Activated naive CD4-positive, alpha-beta T cell treated with anti-CD3 and anti-CD28 coated beads, Interleukin-2, amount 10 ng/mL, durations not matched to agents 7 days and 5 days (primary cell): ENCODE measurements at regions not wholly inside any gene's neighbourhood (a gene's known extent, or its start where the extent isn't known, plus 50 kb on each side); places are given as distances from the start of the nearest gene placed in this dataset.

Experiments
- CTCF ChIA-PET: fragments of 350-600 bp; sonication (Branson Sonifier 250); formaldehyde crosslinking; loops from one replicate; lab custom pipeline; 2021; ENCODE audit warnings: antibody characterized with exemption; lab: Charles Lee
- DNase-seq: peaks from one replicate; pipeline ENCODE4 v3.0.0-alpha.2; 2020
- H3K27ac Mint-ChIP-seq: one replicate; pipeline ENCODE4 v1.8.0; 2021; ENCODE audit warnings: mild to moderate bottlenecking, moderate library complexity, mixed read lengths
- H3K27me3 Mint-ChIP-seq: one replicate; pipeline ENCODE4 v1.8.0; 2021; ENCODE audit warnings: mild to moderate bottlenecking, mixed read lengths
- H3K36me3 Mint-ChIP-seq: one replicate; pipeline ENCODE4 v1.8.0; 2021; ENCODE audit warnings: mixed read lengths
- H3K4me1 Mint-ChIP-seq: one replicate; pipeline ENCODE4 v1.8.0; 2021; ENCODE audit warnings: mixed read lengths
- H3K4me3 Mint-ChIP-seq: one replicate; pipeline ENCODE4 v1.8.0; 2021; ENCODE audit warnings: mild to moderate bottlenecking, moderate library complexity, mixed read lengths
- H3K9me3 Mint-ChIP-seq: one replicate; pipeline ENCODE4 v1.8.0; 2021; ENCODE audit warnings: mixed read lengths

GRCh38 chr22:45061332-45061731, 51.5 kb upstream of the PHF21B start:
- no peak overlapping the region for H3K27ac Mint-ChIP-seq
- CTCF ChIA-PET: no interaction called here
- peaks cover 7% of the 10 kb centered on the region for H3K4me1 Mint-ChIP-seq
- no peaks in the 10 kb centered on the region for H3K9me3 Mint-ChIP-seq
- DNase-seq: no peak
- H3K27me3 Mint-ChIP-seq: peaks cover 3% of the 10 kb centered on the region
- no peak overlapping the region for H3K4me3 Mint-ChIP-seq
- no peaks in the 10 kb centered on the region for H3K36me3 Mint-ChIP-seq

GRCh38 chr22:45064313-45065278, 54.8 kb upstream of the PHF21B start:
- Mint-ChIP-seq H3K4me3 (no peak overlapping the region), H3K36me3 (no peaks in the 10 kb centered on the region), H3K4me1 (no peaks in the 10 kb centered on the region), H3K9me3 (no peaks in the 10 kb centered on the region), H3K27me3 (peaks cover 9% of the 10 kb centered on the region), H3K27ac (no peak overlapping the region)
- peak; percentile 26 for DNase-seq
- CTCF ChIA-PET: interaction anchor here (0.6 kb wide), 1 partner anchor 30 kb away, joined by 3 read pairs; no protein-coding TSS in a partner anchor

GRCh38 chr22:45065726-45066125, 55.9 kb upstream of the PHF21B start:
- DNase-seq: no peak
- CTCF ChIA-PET: no interaction called here
- Mint-ChIP-seq H3K27ac (no peak overlapping the region), H3K4me1 (no peaks in the 10 kb centered on the region), H3K9me3 (no peaks in the 10 kb centered on the region), H3K27me3 (peaks cover 18% of the 10 kb centered on the region), H3K4me3 (no peak overlapping the region), H3K36me3 (no peaks in the 10 kb centered on the region)

GRCh38 chr22:45067731-45068130, 57.9 kb upstream of the PHF21B start:
- Mint-ChIP-seq H3K4me3 (no peak overlapping the region), H3K9me3 (no peaks in the 10 kb centered on the region), H3K36me3 (no peaks in the 10 kb centered on the region), H3K27me3 (peaks cover 38% of the 10 kb centered on the region), H3K27ac (no peak overlapping the region), H3K4me1 (no peaks in the 10 kb centered on the region)
- CTCF ChIA-PET: no interaction called here
- no peak for DNase-seq

GRCh38 chr22:45069925-45070324, 60.1 kb upstream of the PHF21B start:
- peaks cover 44% of the 10 kb centered on the region for H3K27me3 Mint-ChIP-seq
- H3K4me1 Mint-ChIP-seq: no peaks in the 10 kb centered on the region
- CTCF ChIA-PET: no interaction called here
- no peak overlapping the region for H3K4me3 Mint-ChIP-seq
- no peaks in the 10 kb centered on the region for H3K9me3 Mint-ChIP-seq
- DNase-seq: no peak
- H3K36me3 Mint-ChIP-seq: no peaks in the 10 kb centered on the region
- H3K27ac Mint-ChIP-seq: no peak overlapping the region

- CTCF ChIA-PET: no interaction called here
Measured at GRCh38 chr22:45071618-45072017, 61.8 kb upstream of the PHF21B start.

GRCh38 chr22:45072322-45072903, 62.6 kb upstream of the PHF21B start:
- H3K9me3 Mint-ChIP-seq: no peaks in the 10 kb centered on the region
- H3K4me1 Mint-ChIP-seq: no peaks in the 10 kb centered on the region
- H3K27ac Mint-ChIP-seq: no peak overlapping the region
- no peaks in the 10 kb centered on the region for H3K36me3 Mint-ChIP-seq
- CTCF ChIA-PET: no interaction called here
- DNase-seq: no peak
- no peak overlapping the region for H3K4me3 Mint-ChIP-seq
- H3K27me3 Mint-ChIP-seq: peaks cover 45% of the 10 kb centered on the region

More at GRCh38 chr22:45071618-45072017, 61.8 kb upstream of the PHF21B start:
- Mint-ChIP-seq H3K9me3 (no peaks in the 10 kb centered on the region), H3K4me3 (no peak overlapping the region), H3K4me1 (no peaks in the 10 kb centered on the region), H3K27me3 (peaks cover 43% of the 10 kb centered on the region), H3K36me3 (no peaks in the 10 kb centered on the region), H3K27ac (no peak overlapping the region)
- no peak for DNase-seq

GRCh38 chr22:45073064-45073463, 63.3 kb upstream of the PHF21B start:
- peaks cover 51% of the 10 kb centered on the region for H3K27me3 Mint-ChIP-seq
- no peak overlapping the region for H3K4me3 Mint-ChIP-seq

GRCh38 chr22:45077286-45077685, 67.5 kb upstream of the PHF21B start:
- Mint-ChIP-seq H3K27ac (no peak overlapping the region), H3K9me3 (peaks cover 3% of the 10 kb centered on the region), H3K27me3 (peaks cover 38% of the 10 kb centered on the region), H3K36me3 (no peaks in the 10 kb centered on the region), H3K4me1 (no peaks in the 10 kb centered on the region), H3K4me3 (no peak overlapping the region)
- no peak for DNase-seq
- CTCF ChIA-PET: no interaction called here

More at GRCh38 chr22:45073064-45073463, 63.3 kb upstream of the PHF21B start:
- no peaks in the 10 kb centered on the region for H3K4me1 Mint-ChIP-seq
- DNase-seq: no peak
- CTCF ChIA-PET: no interaction called here
- no peak overlapping the region for H3K27ac Mint-ChIP-seq
- H3K36me3 Mint-ChIP-seq: no peaks in the 10 kb centered on the region
- H3K9me3 Mint-ChIP-seq: no peaks in the 10 kb centered on the region

GRCh38 chr22:45077826-45078334, 68.1 kb upstream of the PHF21B start:
- Mint-ChIP-seq H3K36me3 (no peaks in the 10 kb centered on the region), H3K9me3 (peaks cover 3% of the 10 kb centered on the region), H3K4me3 (no peak overlapping the region), H3K4me1 (no peaks in the 10 kb centered on the region), H3K27ac (no peak overlapping the region), H3K27me3 (peaks cover 33% of the 10 kb centered on the region)
- CTCF ChIA-PET: no interaction called here
- DNase-seq: no peak

GRCh38 chr22:45082795-45083194, 73.0 kb upstream of the PHF21B start:
- H3K9me3 Mint-ChIP-seq: peaks cover 3% of the 10 kb centered on the region
- no peaks in the 10 kb centered on the region for H3K36me3 Mint-ChIP-seq
- no peaks in the 10 kb centered on the region for H3K4me1 Mint-ChIP-seq
- no peak for DNase-seq
- peaks cover 20% of the 10 kb centered on the region for H3K27me3 Mint-ChIP-seq
- CTCF ChIA-PET: interaction anchor here (1.2 kb wide), 2 partner anchors 107 to 114 kb away, joined by 3 read pairs; no protein-coding TSS in a partner anchor
- H3K4me3 Mint-ChIP-seq: no peak overlapping the region
- H3K27ac Mint-ChIP-seq: no peak overlapping the region

- Mint-ChIP-seq H3K36me3 (no peaks in the 10 kb centered on the region), H3K4me3 (no peak overlapping the region), H3K9me3 (peaks cover 3% of the 10 kb centered on the region), H3K27ac (no peak overlapping the region), H3K27me3 (peaks cover 15% of the 10 kb centered on the region), H3K4me1 (no peaks in the 10 kb centered on the region)
- DNase-seq: no peak
- CTCF ChIA-PET: no interaction called here
Measured at GRCh38 chr22:45083659-45084305, 74.0 kb upstream of the PHF21B start.

- Mint-ChIP-seq H3K4me3 (no peak overlapping the region), H3K4me1 (no peaks in the 10 kb centered on the region), H3K27me3 (peaks cover 14% of the 10 kb centered on the region), H3K9me3 (peaks cover 3% of the 10 kb centered on the region), H3K27ac (no peak overlapping the region), H3K36me3 (no peaks in the 10 kb centered on the region)
- DNase-seq: no peak
- CTCF ChIA-PET: interaction anchor here (0.9 kb wide), 1 partner anchor 130 kb away, joined by 3 read pairs; no protein-coding TSS in a partner anchor
Measured at GRCh38 chr22:45084400-45084920, 74.7 kb upstream of the PHF21B start.

- H3K27me3 Mint-ChIP-seq: peaks cover 12% of the 10 kb centered on the region
- no peaks in the 10 kb centered on the region for H3K9me3 Mint-ChIP-seq
- H3K4me1 Mint-ChIP-seq: no peaks in the 10 kb centered on the region
- CTCF ChIA-PET: interaction anchor here (1.1 to 1.4 kb wide), 2 partner anchors 13 to 110 kb away, joined by 5 to 6 read pairs; no protein-coding TSS in a partner anchor
- no peaks in the 10 kb centered on the region for H3K36me3 Mint-ChIP-seq
- H3K27ac Mint-ChIP-seq: no peak overlapping the region
- DNase-seq: no peak
- no peak overlapping the region for H3K4me3 Mint-ChIP-seq
Measured at GRCh38 chr22:45087802-45088201, 75.9 kb upstream of the NUP50 start.
